Left cardiac atrium (tissue), 4 donors: ENCODE measurements at regions not wholly inside any gene's neighbourhood (a gene's known extent, or its start where the extent isn't known, plus 50 kb on each side); places are given as distances from the start of the nearest gene placed in this dataset.
A peak's percentile ranks its signal among the peaks of the same experiment; 100 is the strongest.

Experiments used
- ATAC-seq, 2 donors: fragments of 200-7000 bp; cut with Tn5 transposase; one replicate each; pipeline ENCODE4 v1.9.1; 2020; ENCODE audit warnings: mild to moderate bottlenecking in 2 of 2, moderate library complexity in 2 of 2
- DNase-seq: peaks from one replicate; pipeline ENCODE4 v3.0.0-alpha.2; 2020
- intact Hi-C, 2 donors: fragments of 100-400 bp; cut with DNase I; formaldehyde crosslinking; loops; one replicate each; pipeline versions ENCODE4 v1.14.1 to v1.15.1; 2022 to 2023
- donor health status: DM: no; HTN: yes; CAD: no.
- donor health status: DM: no; HTN: yes; CAD: no; lungs with severe emphysema.
- donor health status: DM: yes; HTN: yes; CAD: no.
- donor health status: Dilated cardiomyopathy.

- DNase-seq (no peak), ATAC-seq (no peak)
- intact Hi-C loops = no loop called here
Observed at GRCh38 chr1:62370594-62370993, 51.4 kb upstream of the KANK4 start.

GRCh38 chr1:62371375-62371774 is 52.1 kb upstream of the KANK4 start:
- intact Hi-C loops = no loop called here
- DNase-seq (no peak), ATAC-seq (no peak)

GRCh38 chr1:62373221-62373620 is 54.0 kb upstream of the KANK4 start:
- intact Hi-C loops = no loop called here
- ATAC-seq (no peak), DNase-seq (no peak)

- DNase-seq = no peak
- intact Hi-C loops = no loop called here
- ATAC-seq = no peak
Observed at GRCh38 chr1:62377043-62377562, 57.9 kb upstream of the KANK4 start.

GRCh38 chr1:62380181-62380580 is 56.7 kb upstream of the USP1 start:
- DNase-seq (no peak), ATAC-seq (no peak)
- intact Hi-C loops = no loop called here

GRCh38 chr1:62381831-62382657 is 54.8 kb upstream of the USP1 start:
- DNase-seq = no peak
- intact Hi-C loops = no loop called here
- no peak for ATAC-seq

GRCh38 chr1:62382658-62382955 is 54.2 kb upstream of the USP1 start:
- no peak for ATAC-seq
- intact Hi-C loops = no loop called here

GRCh38 chr1:62384276-62385005 is 52.4 kb upstream of the USP1 start:
- intact Hi-C loops = no loop called here
- DNase-seq (no peak), ATAC-seq (peak; percentile 85 to 88)

More at GRCh38 chr1:62382658-62382955, 54.2 kb upstream of the USP1 start:
- no peak for DNase-seq

GRCh38 chr1:62385923-62386322 is 50.9 kb upstream of the USP1 start:
- DNase-seq (no peak), ATAC-seq (peak in 1 of 2 donors; percentile 84)
- intact Hi-C loops = no loop called here

GRCh38 chr1:62386351-62387121 is 50.3 kb upstream of the USP1 start:
- intact Hi-C loops = no loop called here
- ATAC-seq = no peak
- DNase-seq = no peak
